HFF-Myc (cell line): ENCODE measurements at regions not wholly inside any gene's neighbourhood (a gene's known extent, or its start where the extent isn't known, plus 50 kb on each side); places are given as distances from the start of the nearest gene placed in this dataset.

Experiments
- DNase-seq: peaks from one replicate; pipeline ENCODE4 v3.0.0-alpha.2; 2011; ENCODE audit warnings: low read depth; ENCODE audit errors: extremely low read depth
- H3K4me3 ChIP-seq: replicated peaks from 2 replicates; pipeline ENCODE4 v1.5.1; 2011; ENCODE audit warnings: low read depth, mild to moderate bottlenecking, control low read depth, low read length
- TF ChIP-seq, protein P1 (sequence below): IDR thresholded peaks from 2 replicates; pipeline ENCODE4 v1.5.1; 2012; ENCODE audit warnings: mild to moderate bottlenecking, low read depth, low read length, control low read depth; ENCODE audit errors: missing control alignments

DNA sequence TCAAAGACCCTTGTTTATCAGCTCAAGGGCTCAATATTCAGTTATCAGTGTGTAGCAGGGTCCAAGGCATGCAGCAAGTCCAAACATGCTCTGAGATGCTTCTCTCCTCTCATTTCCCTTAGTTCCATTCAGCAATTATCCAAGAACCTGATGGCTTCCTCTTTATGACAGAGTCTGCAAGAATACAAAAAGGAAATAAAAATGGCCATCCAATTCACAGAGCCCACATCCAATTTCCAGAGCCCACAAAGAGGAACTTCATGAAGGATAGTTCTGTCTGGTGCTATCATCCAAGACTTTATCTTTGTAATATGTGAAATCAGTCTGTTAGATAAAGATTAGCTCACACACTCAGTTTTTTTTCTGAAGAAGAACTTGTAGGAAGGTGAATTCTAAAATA is 217.2 kb downstream of the LACC1 start:
- no peak overlapping the region for H3K4me3 ChIP-seq
- TF ChIP-seq, protein P1, sequence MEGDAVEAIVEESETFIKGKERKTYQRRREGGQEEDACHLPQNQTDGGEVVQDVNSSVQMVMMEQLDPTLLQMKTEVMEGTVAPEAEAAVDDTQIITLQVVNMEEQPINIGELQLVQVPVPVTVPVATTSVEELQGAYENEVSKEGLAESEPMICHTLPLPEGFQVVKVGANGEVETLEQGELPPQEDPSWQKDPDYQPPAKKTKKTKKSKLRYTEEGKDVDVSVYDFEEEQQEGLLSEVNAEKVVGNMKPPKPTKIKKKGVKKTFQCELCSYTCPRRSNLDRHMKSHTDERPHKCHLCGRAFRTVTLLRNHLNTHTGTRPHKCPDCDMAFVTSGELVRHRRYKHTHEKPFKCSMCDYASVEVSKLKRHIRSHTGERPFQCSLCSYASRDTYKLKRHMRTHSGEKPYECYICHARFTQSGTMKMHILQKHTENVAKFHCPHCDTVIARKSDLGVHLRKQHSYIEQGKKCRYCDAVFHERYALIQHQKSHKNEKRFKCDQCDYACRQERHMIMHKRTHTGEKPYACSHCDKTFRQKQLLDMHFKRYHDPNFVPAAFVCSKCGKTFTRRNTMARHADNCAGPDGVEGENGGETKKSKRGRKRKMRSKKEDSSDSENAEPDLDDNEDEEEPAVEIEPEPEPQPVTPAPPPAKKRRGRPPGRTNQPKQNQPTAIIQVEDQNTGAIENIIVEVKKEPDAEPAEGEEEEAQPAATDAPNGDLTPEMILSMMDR, result no peak
- DNase-seq, result no peak

DNA sequence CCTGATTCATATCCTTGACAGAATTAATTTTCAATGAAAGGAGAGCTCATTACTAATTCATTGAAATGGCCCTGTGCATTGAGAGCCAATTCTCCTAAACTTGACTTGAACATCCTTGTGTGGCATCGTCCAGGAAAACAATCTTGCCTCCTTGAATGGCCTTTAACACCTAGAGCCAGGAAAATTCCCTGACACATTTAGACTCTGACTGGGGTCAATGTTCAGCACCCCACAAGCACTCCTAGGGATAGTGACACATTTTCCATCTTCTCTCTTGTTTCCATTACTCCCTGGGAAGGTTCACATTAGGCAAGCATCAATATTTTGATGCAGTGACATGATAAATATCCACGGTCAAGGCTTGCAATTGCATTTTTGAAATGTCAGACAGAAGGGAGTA is 218.9 kb downstream of the LACC1 start:
- TF ChIP-seq, protein P1, result no peak
- H3K4me3 ChIP-seq, result no peak overlapping the region
- no peak for DNase-seq

DNA sequence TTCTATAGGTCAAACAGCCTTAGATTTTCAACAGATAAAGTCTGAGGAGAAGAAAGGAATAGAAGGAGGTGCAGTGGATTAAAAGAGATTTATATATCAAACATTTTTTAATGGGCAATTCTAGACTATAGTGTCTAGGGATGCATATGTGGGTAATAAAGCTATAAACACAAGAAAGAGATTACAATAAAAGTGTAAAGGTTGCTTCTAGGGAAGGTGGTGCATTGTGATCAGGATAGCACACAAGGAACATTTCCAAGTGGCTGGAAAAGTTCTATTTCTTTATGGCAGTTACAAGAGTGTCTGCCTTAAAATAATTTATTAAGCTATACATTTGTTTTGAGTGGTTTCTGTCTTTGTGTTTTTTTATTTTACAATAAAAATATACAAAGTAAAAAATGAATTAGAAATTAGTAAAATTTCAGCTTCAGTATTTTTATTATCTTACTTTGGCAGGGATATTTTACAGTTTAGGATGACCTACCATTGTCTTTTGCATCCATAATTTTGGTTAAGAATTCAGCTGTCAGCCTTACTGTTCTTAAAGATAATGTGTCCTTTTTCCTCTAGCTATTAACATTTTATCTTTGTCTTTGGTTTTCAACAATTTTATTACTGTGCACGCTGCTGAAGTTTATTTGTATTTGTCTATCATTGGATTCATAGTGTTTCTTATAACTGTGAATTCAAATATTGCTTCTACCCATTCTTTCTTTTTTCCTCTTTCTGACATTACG is 221.8 kb downstream of the LACC1 start:
- TF ChIP-seq, protein P1, result no peak
- no peak for DNase-seq
- H3K4me3 ChIP-seq, result no peak overlapping the region

DNA sequence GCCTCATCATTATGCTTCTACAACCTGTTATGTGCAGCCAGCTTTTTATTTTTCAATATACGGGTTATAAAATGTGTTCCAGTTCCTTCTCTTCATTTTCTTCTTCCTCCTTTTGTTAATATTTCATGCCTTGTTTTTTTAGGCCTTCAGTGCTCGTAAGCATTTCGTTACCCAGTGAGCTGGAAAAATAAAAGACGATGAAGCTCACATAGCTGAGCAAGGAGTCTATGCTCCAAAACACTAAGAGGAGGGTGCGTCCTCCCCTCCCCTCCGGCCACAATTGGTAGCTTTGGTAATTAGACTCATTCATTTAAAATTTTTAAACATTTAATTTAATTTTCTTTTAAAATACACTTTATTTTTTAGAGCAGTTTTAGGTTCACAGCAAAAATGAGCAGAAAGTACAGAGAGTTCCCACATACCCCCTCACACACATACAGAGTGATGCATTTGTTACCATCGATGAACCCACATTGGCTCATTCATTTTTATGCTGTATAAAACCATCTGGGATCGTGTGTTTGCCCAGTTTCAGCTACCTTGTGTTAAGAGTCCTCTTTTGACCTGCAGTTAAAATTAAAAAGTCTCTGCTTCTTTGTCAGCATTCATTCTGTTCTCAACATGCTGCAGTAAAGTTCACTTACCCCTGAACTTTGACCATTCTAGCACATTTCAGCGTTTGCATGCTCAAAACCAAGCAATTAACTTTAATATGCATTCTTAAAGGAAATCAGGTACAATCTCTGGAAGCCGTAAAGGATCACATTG is 223.9 kb downstream of the LACC1 start:
- no peak for DNase-seq
- H3K4me3 ChIP-seq, result no peak overlapping the region
- TF ChIP-seq, protein P1, result no peak

DNA sequence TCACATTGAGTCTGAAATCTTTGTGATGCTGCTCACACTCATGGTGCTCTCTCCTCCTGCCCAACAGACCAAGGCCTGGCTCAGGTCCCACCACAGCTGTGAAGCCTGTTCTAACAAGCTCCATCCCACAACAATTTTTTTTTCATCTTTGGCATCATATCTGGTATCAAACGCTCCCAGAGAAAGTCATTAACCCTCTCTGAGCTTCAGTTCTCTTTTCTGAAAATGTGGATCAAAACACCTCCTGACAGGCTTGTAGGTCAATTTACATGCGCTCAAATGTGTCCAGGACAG is 224.4 kb downstream of the LACC1 start:
- TF ChIP-seq, protein P1, result no peak
- no peak for DNase-seq
- no peak overlapping the region for H3K4me3 ChIP-seq

DNA sequence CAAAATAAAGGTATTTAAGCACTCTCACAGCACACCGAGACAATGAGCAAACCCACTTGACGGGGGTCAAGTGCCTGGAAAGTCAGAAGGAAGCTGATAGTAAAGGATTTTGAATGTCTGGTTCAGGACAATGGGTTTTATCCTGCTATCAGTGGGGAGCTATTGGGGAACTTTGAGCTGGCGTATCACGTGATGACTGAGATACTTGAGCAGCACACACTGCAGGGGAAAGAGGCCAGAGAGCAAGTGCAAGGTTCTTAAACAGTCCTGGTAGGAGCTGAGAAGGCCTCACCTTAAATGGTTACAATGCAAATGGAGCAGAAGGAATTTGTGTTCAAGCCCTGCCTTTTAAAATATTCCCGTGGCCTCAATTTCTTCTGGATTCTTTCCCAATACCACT is 225.3 kb downstream of the LACC1 start:
- no peak overlapping the region for H3K4me3 ChIP-seq
- DNase-seq, result no peak
- TF ChIP-seq, protein P1, result no peak
